EH (cell line): ENCODE measurements at regions not wholly inside any gene's neighbourhood (a gene's known extent, or its start where the extent isn't known, plus 50 kb on each side); places are given as distances from the start of the nearest gene placed in this dataset.

ENCODE experiments used
- DNase-seq: peaks from one replicate; pipeline ENCODE4 v3.0.0-alpha.2; 2015; ENCODE audit warnings: low read depth

DNA sequence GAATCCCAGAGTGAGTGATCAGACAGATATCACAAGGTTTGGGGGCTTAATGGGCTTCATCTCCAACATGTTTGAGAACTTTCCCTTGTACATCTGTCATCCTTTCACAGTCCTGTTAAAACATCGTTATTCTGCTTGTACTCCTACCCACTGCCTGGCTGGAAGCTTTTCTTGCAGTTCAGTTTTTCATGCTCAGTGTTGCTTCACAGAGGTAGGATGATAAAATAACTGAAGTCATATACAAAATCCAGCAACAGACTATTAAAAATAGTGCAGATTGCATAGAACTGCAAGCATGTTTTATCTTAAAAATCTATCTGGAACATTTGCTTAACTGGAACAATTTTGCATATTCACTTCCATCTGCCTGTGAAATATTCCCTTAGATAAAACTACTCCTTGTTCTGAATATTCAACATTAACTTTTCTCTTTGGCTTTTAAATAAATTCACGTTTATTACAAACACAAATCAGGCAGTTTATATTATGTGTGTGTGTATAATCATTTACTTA lies 579.6 kb upstream of the IGFBP7 start:
- no peak for DNase-seq

DNA sequence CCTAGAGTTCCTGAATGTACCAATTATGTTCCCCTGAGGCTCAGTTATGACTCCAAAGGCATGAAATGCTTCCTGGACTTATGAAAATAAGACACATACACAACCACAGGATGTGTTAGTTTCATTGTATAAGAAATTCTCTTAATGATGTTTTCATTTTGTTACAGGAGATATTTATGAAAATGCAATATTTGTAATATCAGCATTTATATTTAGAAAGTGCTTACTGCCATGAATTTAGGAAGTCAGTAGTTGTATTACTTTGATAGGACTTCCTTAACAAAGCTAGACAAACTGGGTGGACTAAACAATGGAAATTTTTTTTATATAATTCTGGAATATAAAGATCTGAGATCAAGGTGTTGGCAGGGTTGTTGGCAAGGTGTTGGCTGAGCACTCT lies 572.1 kb upstream of the IGFBP7 start:
- no peak for DNase-seq

- DNase-seq: no peak
Measured at GRCh38 chr4:57679969-57680368, 569.8 kb upstream of the IGFBP7 start.

DNA sequence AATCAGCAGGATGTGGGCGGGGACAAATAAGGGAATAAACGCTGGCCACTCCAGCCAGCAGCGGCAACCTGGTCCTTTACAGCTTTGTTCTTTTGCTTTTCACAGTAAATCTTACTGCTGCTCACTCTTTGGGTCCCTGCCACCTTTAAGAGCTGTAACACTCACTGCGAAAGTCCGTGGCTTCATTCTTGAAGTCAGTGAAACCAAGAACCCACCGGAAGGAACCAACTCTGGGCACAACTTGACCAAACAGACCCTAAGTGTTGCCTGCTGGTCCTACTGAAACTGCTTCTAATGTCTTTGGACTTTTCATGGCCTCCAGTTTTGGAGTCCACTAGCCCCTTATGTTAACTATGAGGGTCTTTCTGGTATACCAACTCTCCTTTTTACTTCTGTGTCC lies 566.2 kb upstream of the IGFBP7 start:
- DNase-seq: no peak

DNA sequence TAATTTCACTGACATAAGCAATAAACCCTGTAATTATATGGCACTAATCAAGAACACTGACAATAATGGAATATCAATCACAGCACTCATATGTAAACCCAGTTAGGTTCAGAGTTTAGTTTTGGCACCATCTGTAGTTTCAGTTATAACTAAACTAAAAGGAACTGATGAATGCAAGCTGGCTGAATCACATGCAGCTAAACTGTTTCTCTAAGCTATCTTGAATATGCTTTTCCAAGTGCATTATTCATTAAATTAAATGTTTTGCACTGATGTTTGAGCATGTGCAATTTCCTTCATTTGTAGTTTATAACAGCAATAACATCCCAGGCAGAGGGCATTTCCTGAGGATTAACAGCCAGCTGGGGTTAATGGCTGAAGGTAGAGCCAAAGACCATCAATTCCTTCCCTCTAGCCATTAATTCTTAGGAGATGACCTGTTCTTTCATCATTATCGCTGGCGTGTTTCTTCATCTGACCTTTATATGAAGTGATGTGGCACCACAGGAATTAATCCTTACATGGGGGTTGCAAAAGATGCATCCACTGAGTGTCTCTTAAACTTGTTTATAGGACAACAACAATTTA lies 562.8 kb upstream of the IGFBP7 start:
- no peak for DNase-seq

DNA sequence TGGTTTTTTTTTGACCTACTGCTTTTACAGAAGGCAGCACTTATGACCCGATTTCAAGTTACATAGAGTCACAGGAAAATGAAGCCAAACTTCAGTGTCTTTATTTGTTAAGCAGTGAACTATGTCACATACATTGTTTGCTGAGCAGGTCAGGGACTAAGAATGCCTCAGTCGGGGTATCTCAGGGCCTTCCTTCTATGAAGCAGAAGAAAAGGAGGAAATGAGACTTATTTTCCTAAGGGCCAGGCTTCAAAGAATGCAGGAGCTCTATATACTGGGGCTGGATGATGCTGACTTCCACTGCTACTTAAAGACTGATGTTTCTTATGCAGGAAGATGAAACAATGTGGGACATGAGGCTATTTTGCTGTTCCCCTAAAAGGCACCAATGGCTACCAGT lies 558.4 kb upstream of the IGFBP7 start:
- no peak for DNase-seq

GRCh38 chr4:57665806-57666205 lies 555.6 kb upstream of the IGFBP7 start:
- no peak for DNase-seq

- DNase-seq: no peak
Measured at GRCh38 chr4:57661517-57662090, 551.4 kb upstream of the IGFBP7 start.

DNA sequence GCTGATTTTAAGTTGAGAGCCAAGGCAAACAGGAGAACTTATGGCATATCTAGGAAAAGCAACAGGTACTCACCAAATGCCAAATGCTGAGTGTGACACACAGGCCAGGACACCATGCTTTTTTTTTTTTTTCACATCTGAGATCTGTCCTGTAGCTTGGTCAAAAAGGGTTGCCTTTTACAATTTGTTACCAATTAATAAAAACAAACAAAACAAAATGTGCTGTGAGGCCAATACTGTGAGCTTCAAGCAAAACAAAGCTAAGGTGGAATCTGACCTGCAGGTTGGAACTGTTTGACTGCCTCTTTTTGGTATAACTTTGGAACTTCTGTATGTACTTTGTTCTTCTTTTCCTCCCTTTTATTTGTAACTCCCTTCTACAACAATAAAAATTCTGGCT lies 548.5 kb upstream of the IGFBP7 start:
- DNase-seq: no peak

- no peak for DNase-seq
Measured at GRCh38 chr4:57658188-57658587, 548.0 kb upstream of the IGFBP7 start.

DNA sequence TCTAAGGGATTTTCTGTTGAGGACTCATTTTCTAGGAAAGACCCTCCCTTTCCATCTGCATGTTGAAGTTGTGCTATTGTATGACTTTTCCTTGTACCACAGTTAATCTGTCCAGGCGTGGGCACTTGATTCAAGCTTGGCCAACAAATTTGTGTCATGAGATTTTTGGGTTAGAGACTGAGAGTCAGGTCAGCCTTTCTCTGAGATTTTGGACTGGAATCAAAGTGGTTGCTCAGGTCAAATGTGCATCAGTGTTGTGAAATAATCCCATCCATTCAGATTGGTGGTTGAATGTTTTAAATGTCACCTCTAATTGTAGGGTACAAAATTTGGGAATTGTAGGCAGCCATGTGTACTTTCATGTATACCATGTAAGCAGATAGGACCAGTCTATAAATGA lies 545.2 kb upstream of the IGFBP7 start:
- DNase-seq: no peak

GRCh38 chr4:57652779-57653178 lies 542.6 kb upstream of the IGFBP7 start:
- no peak for DNase-seq

DNA sequence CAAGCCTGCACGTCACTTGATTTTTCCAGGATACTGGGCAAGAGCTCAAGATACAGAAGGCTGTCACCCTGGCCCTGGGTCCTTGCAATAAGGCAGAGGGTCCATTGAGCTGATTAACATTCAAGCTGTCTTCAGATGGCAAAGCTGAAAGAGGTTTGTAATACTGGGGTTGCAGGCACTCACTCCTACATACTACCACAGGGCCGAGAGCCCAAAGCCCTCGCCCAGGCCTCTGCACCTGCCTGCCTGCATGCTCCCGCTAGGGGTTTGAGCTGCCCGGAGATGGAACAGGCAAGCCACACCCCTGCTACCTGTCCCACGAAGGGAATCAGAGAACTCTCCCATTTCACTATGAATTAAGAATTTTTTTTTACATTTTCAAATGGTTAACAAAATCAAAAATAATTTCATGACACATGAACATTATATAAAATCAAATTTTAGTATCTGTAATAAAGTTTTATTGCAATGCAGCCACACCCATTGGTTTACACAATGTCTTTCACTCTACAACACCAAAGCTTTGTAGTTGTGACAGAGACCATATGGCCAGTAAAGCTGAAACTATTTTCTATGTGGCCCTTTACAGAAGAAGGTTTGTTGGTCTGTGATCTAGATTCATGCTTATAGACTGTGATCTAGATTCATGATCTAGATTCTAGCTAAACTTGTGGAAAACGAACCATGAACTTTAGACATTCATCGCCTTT lies 530.4 kb upstream of the IGFBP7 start:
- no peak for DNase-seq

GRCh38 chr4:57639561-57640382 lies 529.6 kb upstream of the IGFBP7 start:
- DNase-seq: no peak

DNA sequence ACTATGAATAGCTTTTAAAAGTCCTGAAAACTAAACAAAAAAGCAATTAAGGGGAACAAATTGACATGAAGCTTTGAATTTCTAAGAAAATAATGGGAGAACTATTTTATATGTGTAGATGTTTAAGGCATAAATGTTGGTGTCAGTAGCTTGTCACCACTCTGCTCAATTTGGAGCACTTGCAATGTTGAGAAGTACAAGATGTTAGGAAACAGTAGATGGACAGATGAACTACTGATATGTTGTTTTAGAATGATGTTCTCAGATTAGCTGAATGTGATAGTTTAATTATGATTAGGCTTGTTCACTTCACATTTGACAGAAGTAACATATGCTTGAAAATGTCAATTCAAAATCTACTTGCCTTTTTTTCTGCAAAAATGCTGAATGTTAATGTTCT lies 525.7 kb upstream of the IGFBP7 start:
- no peak for DNase-seq

DNA sequence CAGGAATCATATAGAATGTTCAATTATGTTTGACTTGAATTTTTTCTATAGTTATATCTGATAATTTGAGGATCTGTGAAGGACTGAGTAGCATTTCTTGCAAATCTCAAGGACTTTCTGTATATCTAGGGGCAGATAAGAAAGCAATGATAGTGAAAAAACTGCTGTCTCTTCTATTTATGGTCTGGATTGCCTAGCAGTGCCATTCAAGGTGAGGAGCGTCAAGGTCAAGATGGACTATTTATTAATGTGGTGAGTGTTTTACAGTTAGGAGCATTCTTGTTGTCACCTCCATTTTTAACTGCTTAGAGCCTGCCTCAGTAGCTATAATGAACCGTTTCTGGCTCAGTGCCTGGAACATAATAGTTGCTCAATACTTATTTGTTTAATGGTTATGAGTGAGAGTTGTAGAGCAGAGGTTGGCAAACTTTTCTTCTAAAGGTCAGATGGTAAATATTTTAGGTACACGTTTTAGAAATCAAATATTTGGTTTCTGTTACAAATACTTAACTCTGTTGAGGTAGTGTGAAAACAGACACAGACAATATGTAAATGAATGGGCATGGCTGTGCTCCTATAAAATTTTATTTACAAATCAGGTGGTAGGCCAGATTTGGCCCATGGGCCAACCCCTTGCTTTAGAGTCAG lies 523.2 kb upstream of the IGFBP7 start:
- no peak for DNase-seq

DNA sequence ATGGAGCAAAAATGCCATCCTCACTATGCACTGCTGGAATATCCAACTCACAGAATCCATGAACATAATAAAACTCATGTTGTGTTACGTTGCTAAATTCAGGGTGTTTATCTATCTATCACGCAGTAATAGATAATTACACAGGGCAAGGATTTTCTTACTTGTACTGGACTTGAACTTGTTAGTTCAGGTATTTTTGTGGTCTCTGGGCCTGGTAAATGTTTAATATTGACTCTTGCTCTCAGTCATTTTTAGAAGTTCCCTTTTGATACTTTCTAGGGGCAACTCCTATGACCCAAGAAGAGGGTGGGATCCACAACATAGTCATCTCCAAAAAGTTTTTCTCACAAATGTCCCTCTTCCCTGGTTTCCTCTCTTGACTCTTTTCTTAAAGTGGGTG lies 522.4 kb upstream of the IGFBP7 start:
- no peak for DNase-seq

DNA sequence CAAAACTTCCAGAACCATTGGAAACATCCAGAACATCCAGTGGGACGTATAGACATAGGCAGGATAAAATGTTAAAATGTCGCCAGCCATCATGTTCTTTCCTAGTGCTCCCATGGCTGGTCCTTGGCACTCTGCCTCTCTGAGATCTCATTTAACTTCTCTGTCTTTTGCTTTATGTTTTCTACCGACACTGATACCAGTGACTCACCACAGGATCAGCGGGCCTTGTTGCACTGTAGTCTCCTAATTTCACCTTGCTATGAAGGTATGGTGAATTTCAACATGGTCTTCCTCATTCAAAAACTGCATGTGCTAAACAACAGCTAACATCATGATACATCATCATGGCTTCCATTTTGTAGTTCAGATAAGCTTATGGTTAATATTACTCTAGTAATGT lies 521.0 kb upstream of the IGFBP7 start:
- DNase-seq: no peak

- DNase-seq: no peak
Measured at GRCh38 chr4:57628004-57628403, 517.8 kb upstream of the IGFBP7 start.

GRCh38 chr4:57614257-57614932 lies 504.2 kb upstream of the IGFBP7 start:
- DNase-seq: no peak

- DNase-seq: no peak
Measured at GRCh38 chr4:57612279-57612678, 502.1 kb upstream of the IGFBP7 start.
